PC-9 (cell line): ENCODE measurements at regions not wholly inside any gene's neighbourhood (a gene's known extent, or its start where the extent isn't known, plus 50 kb on each side); places are given as distances from the start of the nearest gene placed in this dataset.

ENCODE experiments used
- BruUV-seq: library from RNA; stranded (reverse); fragments of 400-500 nt; replicated peaks from 2 replicates; lab custom pipeline; 2021; lab: Mats Ljungman, UMichigan
- CTCF ChIA-PET: fragments of 300-600 bp; sonication (Branson Sonifier 250); formaldehyde crosslinking; loops from one replicate; lab custom pipeline; 2022; ENCODE audit warnings: antibody characterized with exemption; lab: Charles Lee
- POLR2A ChIA-PET: fragments of 300-600 bp; sonication (Branson Sonifier 250); formaldehyde crosslinking; loops from one replicate; lab custom pipeline; 2022; ENCODE audit warnings: antibody characterized with exemption; ENCODE audit not compliant: unreplicated experiment; lab: Charles Lee
- DNase-seq, 2 experiments: peaks; one replicate each; pipeline versions ENCODE4 v3.0.0 to v3.0.0-alpha.2; 2015 to 2022; ENCODE audit warnings: mixed read lengths in 1 of 2
- H2AFZ ChIP-seq: fragments of 200-600 bp; sonication (generic); 2 replicates; pipeline ENCODE4 v1.8.1; 2017; ENCODE audit warnings: antibody characterized with exemption
- H3F3A ChIP-seq: fragments of 200-600 bp; sonication (generic); 2 replicates; pipeline ENCODE4 v1.8.1; 2017; ENCODE audit warnings: antibody characterized with exemption, mild to moderate bottlenecking, low read depth; ENCODE audit not compliant: insufficient read depth
- H3K27ac ChIP-seq: fragments of 200-600 bp; sonication (generic); 2 replicates; pipeline ENCODE4 v1.6.1; 2016; ENCODE audit warnings: mixed run types
- H3K27me3 ChIP-seq: fragments of 200-600 bp; sonication (generic); 2 replicates; pipeline ENCODE4 v1.6.1; 2016; ENCODE audit warnings: low read depth, mixed run types; ENCODE audit not compliant: insufficient read depth
- H3K36me3 ChIP-seq: fragments of 200-600 bp; sonication (generic); 2 replicates; pipeline ENCODE4 v1.6.1; 2016; ENCODE audit warnings: low read depth, mixed run types
- H3K4me1 ChIP-seq: fragments of 200-600 bp; sonication (generic); replicated peaks from 2 replicates; pipeline ENCODE4 v1.6.1; 2016; ENCODE audit warnings: mixed run types; ENCODE audit not compliant: insufficient read depth
- H3K4me2 ChIP-seq: fragments of 200-600 bp; sonication (generic); 2 replicates; pipeline ENCODE4 v1.6.1; 2017; ENCODE audit warnings: mixed run types
- H3K4me3 ChIP-seq: fragments of 200-600 bp; sonication (generic); 2 replicates; pipeline ENCODE4 v1.6.1; 2016; ENCODE audit warnings: mixed run types
- H3K79me2 ChIP-seq: fragments of 200-600 bp; sonication (generic); 2 replicates; pipeline ENCODE4 v1.6.1; 2017; ENCODE audit warnings: low read depth, mixed run types
- H3K9me2 ChIP-seq: fragments of 200-600 bp; sonication (generic); 2 replicates; pipeline ENCODE4 v1.8.1; 2017; ENCODE audit warnings: mild to moderate bottlenecking; ENCODE audit not compliant: insufficient read depth
- H3K9me3 ChIP-seq: fragments of 200-600 bp; sonication (generic); 2 replicates; pipeline ENCODE4 v1.8.1; 2016; ENCODE audit warnings: low read depth; ENCODE audit not compliant: insufficient read depth
- H4K20me1 ChIP-seq: fragments of 200-600 bp; sonication (generic); 2 replicates; pipeline ENCODE4 v1.8.1; 2017; ENCODE audit not compliant: insufficient read depth
- CTCF ChIP-seq: fragments of 200-600 bp; sonication (generic); conservative IDR thresholded peaks from 2 replicates; pipeline ENCODE4 v1.6.1; 2017; ENCODE audit warnings: mixed run types, antibody characterized with exemption, mild to moderate bottlenecking, moderate library complexity
- EZH2 ChIP-seq: fragments of 200-600 bp; sonication (generic); IDR thresholded peaks from 2 replicates; pipeline ENCODE4 v1.8.0; 2017; ENCODE audit warnings: antibody characterized with exemption, low read depth
- intact Hi-C: fragments of 100-400 bp; cut with micrococcal nuclease; formaldehyde crosslinking; loops from one replicate; pipeline ENCODE4 v1.10.0; 2022; ENCODE audit not compliant: unreplicated experiment

GRCh38 chr9:85114799-85115198, 445.3 kb downstream of the NTRK2 start:
- ChIA-PET CTCF (no interaction called here), POLR2A (no interaction called here)
- Histone ChIP-seq H3K79me2 (no peaks in the 10 kb centered on the region), H4K20me1 (no peaks in the 10 kb centered on the region), H3K4me2 (no peak overlapping the region), H3K4me3 (no peak overlapping the region), H3K36me3 (no peaks in the 10 kb centered on the region), H3K27me3 (no peaks in the 10 kb centered on the region), H2AFZ (no peak overlapping the region), H3K9me3 (no peaks in the 10 kb centered on the region), H3K4me1 (no peaks in the 10 kb centered on the region), H3K27ac (no peak overlapping the region), H3F3A (no peaks in the 10 kb centered on the region), H3K9me2 (no peaks in the 10 kb centered on the region)
- no TSS peak for BruUV-seq
- DNase-seq: no peak
- no peak for TF ChIP-seq EZH2
- no peak for TF ChIP-seq CTCF
- intact Hi-C loops: no loop called here

GRCh38 chr9:85112933-85113418, 443.4 kb downstream of the NTRK2 start:
- ChIA-PET CTCF (no interaction called here), POLR2A (no interaction called here)
- H2AFZ ChIP-seq: no peak overlapping the region
- no peaks in the 10 kb centered on the region for H3K36me3 ChIP-seq
- no peaks in the 10 kb centered on the region for H3K9me2 ChIP-seq
- DNase-seq: no peak
- H3K27ac ChIP-seq: no peak overlapping the region
- intact Hi-C loops: no loop called here
- no peak overlapping the region for H3K4me3 ChIP-seq
- BruUV-seq: no TSS peak
- no peaks in the 10 kb centered on the region for H3F3A ChIP-seq
- no peaks in the 10 kb centered on the region for H3K9me3 ChIP-seq
- H3K27me3 ChIP-seq: no peaks in the 10 kb centered on the region
- TF ChIP-seq EZH2: no peak
- TF ChIP-seq CTCF: no peak
- H3K4me2 ChIP-seq: no peak overlapping the region
- H3K4me1 ChIP-seq: no peaks in the 10 kb centered on the region
- no peaks in the 10 kb centered on the region for H4K20me1 ChIP-seq
- H3K79me2 ChIP-seq: no peaks in the 10 kb centered on the region

GRCh38 chr9:85112391-85112790, 442.9 kb downstream of the NTRK2 start:
- Histone ChIP-seq H3K27me3 (no peaks in the 10 kb centered on the region), H3F3A (no peaks in the 10 kb centered on the region), H2AFZ (no peak overlapping the region), H3K4me1 (no peaks in the 10 kb centered on the region), H3K9me2 (no peaks in the 10 kb centered on the region), H4K20me1 (no peaks in the 10 kb centered on the region), H3K4me3 (no peak overlapping the region), H3K27ac (no peak overlapping the region), H3K4me2 (no peak overlapping the region), H3K36me3 (no peaks in the 10 kb centered on the region), H3K9me3 (no peaks in the 10 kb centered on the region), H3K79me2 (no peaks in the 10 kb centered on the region)
- DNase-seq: no peak
- CTCF ChIA-PET: no interaction called here
- BruUV-seq: no TSS peak
- TF ChIP-seq EZH2 (no peak), CTCF (no peak)
- intact Hi-C loops: no loop called here
- POLR2A ChIA-PET: no interaction called here
